Subcutaneous abdominal adipose tissue (tissue), 5 donors: ENCODE measurements at regions not wholly inside any gene's neighbourhood (a gene's known extent, or its start where the extent isn't known, plus 50 kb on each side); places are given as distances from the start of the nearest gene placed in this dataset.

Source experiments
- H3K27ac ChIP-seq: one replicate; pipeline ENCODE4 v1.7.0; 2013; ENCODE audit warnings: low read depth, mild to moderate bottlenecking, inconsistent platforms, low read length, moderate library complexity
- H3K27me3 ChIP-seq, 5 donors: one replicate each; pipeline ENCODE4 v1.7.0; 2013; ENCODE audit warnings: low read length in 5 of 5, inconsistent platforms in 1 of 5; ENCODE audit not compliant: control insufficient read depth in 5 of 5, insufficient read depth in 4 of 5
- H3K36me3 ChIP-seq, 5 donors: one replicate each; pipeline ENCODE4 v1.7.0; 2013; ENCODE audit warnings: low read length in 5 of 5; ENCODE audit not compliant: control insufficient read depth in 5 of 5, insufficient read depth in 5 of 5
- H3K4me1 ChIP-seq, 5 donors: one replicate each; pipeline ENCODE4 v1.7.0; 2013; ENCODE audit warnings: low read length in 5 of 5, mild to moderate bottlenecking in 3 of 5, moderate library complexity in 1 of 5; ENCODE audit not compliant: control insufficient read depth in 5 of 5, insufficient read depth in 5 of 5
- H3K4me3 ChIP-seq, 5 donors: one replicate each; pipeline ENCODE4 v1.7.0; 2013; ENCODE audit warnings: low read length in 5 of 5, low read depth in 1 of 5
- H3K9ac ChIP-seq, 5 donors: one replicate each; pipeline ENCODE4 v1.7.0; 2013; ENCODE audit warnings: low read length in 5 of 5, mild to moderate bottlenecking in 4 of 5, moderate library complexity in 3 of 5
- H3K9me3 ChIP-seq, 5 donors: one replicate each; pipeline ENCODE4 v1.7.0; 2013; ENCODE audit warnings: low read length in 5 of 5; ENCODE audit not compliant: control insufficient read depth in 5 of 5
- donor health status: healthy.
- donor health status: healthy.
- donor health status: healthy.
- donor health status: healthy.
- donor health status: healthy.

DNA sequence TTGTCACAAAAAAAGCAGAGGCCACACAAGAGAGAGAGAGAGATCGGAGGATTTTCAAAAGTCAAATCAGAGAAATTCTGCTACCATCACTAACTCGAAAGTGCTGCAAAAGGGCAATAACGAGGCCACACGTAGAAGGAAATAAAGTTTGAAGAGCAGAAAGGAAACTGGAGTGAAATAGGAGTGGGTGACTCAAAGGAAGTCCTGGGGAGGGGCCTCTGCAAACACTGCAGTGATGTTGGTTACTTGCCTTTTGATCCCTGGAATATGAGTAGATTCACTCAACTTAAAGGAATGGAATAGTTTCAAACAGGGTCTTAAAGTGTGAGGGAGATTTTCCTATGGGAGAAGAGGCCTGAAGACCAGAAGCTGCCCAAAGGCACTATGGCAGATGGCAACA, 663.4 kb upstream of the LCORL start:
- H3K9me3 ChIP-seq, result no peaks in the 10 kb centered on the region
- H3K27ac ChIP-seq, result no peak overlapping the region
- no peak overlapping the region for H3K9ac ChIP-seq
- H3K4me3 ChIP-seq, result no peak overlapping the region
- peaks cover 0 to 2% (median 0%) of the 10 kb centered on the region in 5 donors for H3K4me1 ChIP-seq
- H3K36me3 ChIP-seq, result no peaks in the 10 kb centered on the region
- no peaks in the 10 kb centered on the region for H3K27me3 ChIP-seq

DNA sequence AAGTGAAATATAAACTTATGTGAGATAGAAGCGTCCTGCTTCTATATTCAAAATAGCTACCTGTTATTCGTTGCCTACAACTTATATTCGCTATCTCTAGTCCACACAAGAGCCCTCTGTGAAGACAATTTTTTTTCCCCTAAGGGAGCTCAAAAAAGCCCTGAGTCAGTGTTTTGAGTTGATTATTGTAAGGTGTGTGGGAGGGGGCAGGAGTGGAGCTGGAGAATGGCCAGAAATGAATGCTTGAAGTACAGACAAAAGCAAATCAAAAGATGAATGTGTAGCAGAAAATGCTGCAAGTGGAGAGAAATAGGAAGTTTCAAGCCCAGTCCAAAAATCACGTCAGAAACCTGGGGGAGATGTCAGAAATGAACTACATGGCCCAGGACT, 655.0 kb upstream of the LCORL start:
- no peak overlapping the region for H3K27ac ChIP-seq
- H3K36me3 ChIP-seq, result no peaks in the 10 kb centered on the region
- H3K9me3 ChIP-seq, result no peaks in the 10 kb centered on the region
- H3K9ac ChIP-seq, result no peak overlapping the region
- H3K27me3 ChIP-seq, result no peaks in the 10 kb centered on the region
- H3K4me3 ChIP-seq, result no peak overlapping the region
- H3K4me1 ChIP-seq, result no peaks in the 10 kb centered on the region

DNA sequence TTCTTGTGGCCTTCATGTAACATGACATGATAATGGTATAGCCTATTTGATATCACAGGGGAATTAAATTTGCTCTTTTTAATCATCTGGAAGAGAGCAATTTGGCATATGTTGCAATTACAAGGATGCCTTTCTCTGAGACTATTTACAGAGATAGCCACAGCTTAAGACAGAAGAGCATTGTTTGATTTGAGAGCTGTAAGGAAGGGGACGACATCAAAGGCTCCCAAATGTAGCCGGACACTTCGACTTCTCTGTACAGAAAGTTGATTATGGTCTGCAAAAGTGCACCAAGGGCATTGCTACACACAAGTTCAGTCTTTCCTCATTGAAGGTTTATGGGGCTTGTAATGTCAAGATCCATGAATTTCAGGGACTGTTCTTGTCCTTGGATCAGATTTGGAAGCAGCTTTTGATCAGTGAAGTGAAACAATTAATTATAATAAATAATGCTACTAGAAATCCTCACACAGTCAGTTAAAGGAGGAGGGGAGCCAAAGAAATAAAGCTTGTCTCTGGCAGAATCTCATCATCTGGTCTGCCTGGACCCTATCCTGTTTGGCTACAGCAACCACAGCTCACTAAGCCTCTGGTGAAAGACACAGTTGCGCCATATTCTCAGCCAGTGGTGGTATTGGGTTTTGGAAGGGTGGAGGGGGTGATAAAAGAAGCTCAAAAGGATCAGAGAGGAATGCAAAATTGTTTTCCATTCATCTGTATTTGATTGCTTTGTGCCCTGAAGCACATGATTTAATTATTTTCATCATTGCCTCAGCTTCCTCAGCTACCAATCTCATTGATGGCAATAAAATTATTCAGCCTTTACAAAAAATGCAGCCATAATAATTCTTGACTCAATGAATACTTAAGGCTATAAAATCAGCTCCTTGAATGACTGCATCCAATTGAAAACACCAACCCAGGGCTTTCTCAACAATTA, 654.3 kb upstream of the LCORL start:
- Histone ChIP-seq H3K4me1 (no peaks in the 10 kb centered on the region), H3K36me3 (no peaks in the 10 kb centered on the region), H3K9me3 (no peaks in the 10 kb centered on the region), H3K27me3 (no peaks in the 10 kb centered on the region), H3K4me3 (no peak overlapping the region), H3K27ac (no peak overlapping the region), H3K9ac (no peak overlapping the region)

DNA sequence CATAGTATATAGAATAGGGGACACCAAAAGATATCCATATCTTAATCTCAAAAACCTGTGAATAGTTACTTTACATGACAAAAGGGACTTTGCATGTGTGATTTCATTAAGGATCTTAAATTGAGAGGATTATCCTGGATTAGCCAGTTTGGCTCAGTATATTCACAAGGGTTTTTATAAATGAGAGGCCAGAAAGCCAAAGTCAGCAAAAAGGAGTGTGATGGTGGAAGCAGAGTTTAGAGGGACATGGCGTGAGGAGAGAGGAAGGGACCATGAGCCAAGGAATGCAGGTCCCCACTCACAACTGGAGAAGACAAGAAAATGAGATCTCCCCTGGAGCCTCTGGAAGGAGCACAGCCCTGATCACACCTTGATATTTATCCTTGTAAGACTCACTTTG, 648.5 kb upstream of the LCORL start:
- Histone ChIP-seq H3K9me3 (no peaks in the 10 kb centered on the region), H3K27me3 (no peaks in the 10 kb centered on the region), H3K36me3 (no peaks in the 10 kb centered on the region), H3K4me3 (no peak overlapping the region), H3K9ac (no peak overlapping the region), H3K4me1 (no peaks in the 10 kb centered on the region), H3K27ac (no peak overlapping the region)

DNA sequence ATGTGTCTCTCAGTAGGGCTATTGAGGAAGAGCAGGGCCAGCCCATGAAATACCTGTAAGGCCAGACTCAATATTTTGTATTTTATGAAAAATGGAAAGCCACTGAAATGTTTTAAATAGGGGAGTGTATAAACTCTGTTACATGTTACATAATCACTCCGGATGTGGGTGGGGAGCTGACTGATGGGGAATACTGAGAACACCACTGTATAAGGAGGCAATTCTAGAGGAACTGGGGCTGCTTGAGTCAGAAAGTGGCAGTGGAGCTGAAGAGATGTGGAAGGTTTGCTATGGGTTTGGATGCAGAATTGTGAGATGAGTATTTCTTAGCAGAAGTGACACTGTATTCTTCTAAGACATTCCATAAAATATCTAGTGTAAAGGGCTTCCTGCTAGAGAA, 647.8 kb upstream of the LCORL start:
- Histone ChIP-seq H3K27me3 (no peaks in the 10 kb centered on the region), H3K4me1 (no peaks in the 10 kb centered on the region), H3K36me3 (no peaks in the 10 kb centered on the region), H3K9me3 (no peaks in the 10 kb centered on the region), H3K9ac (no peak overlapping the region), H3K4me3 (no peak overlapping the region), H3K27ac (no peak overlapping the region)

DNA sequence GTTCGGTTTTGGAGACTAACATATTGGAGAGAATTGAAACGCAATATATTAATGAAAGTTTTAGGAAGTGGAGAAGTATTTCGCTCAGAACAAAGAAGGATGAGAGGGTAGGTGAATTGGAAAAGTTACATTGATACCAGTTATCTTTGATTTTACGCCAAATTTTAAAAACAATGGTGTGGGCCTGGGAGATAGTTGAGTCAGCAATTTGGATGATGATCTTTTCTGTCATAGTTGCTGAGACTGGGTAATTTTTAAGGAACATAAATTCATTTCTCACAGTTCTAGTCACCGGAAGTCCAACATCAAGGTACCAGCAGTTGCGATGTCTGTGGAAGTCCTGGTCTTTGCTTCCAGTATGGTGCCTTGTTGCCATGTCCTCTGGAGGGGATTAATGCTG, 644.8 kb upstream of the LCORL start:
- H3K9ac ChIP-seq, result no peak overlapping the region
- no peaks in the 10 kb centered on the region for H3K4me1 ChIP-seq
- no peaks in the 10 kb centered on the region for H3K27me3 ChIP-seq
- no peak overlapping the region for H3K27ac ChIP-seq
- no peaks in the 10 kb centered on the region for H3K36me3 ChIP-seq
- no peaks in the 10 kb centered on the region for H3K9me3 ChIP-seq
- H3K4me3 ChIP-seq, result no peak overlapping the region

DNA sequence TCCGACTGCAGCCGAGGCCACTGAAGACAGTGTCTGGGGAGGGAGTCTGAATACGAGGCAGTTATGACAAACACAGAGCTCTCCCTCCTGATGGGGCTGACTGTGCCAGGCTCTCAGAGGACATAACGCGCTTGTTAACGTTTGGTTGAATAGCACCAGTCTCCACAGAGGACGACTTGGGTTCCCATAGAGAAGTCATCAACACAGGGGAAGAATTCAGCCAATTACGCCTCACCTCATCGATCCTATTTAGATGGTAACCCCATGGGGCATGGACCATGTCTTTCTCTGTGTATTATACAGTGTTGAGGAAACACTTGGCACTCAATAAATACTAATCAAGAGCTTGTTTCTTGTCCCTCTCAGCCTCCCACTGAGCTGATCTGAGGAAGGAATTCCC, 642.6 kb upstream of the LCORL start:
- H3K27ac ChIP-seq, result no peak overlapping the region
- no peak overlapping the region for H3K4me3 ChIP-seq
- no peaks in the 10 kb centered on the region for H3K4me1 ChIP-seq
- no peaks in the 10 kb centered on the region for H3K36me3 ChIP-seq
- H3K9ac ChIP-seq, result no peak overlapping the region
- no peaks in the 10 kb centered on the region for H3K9me3 ChIP-seq
- no peaks in the 10 kb centered on the region for H3K27me3 ChIP-seq

DNA sequence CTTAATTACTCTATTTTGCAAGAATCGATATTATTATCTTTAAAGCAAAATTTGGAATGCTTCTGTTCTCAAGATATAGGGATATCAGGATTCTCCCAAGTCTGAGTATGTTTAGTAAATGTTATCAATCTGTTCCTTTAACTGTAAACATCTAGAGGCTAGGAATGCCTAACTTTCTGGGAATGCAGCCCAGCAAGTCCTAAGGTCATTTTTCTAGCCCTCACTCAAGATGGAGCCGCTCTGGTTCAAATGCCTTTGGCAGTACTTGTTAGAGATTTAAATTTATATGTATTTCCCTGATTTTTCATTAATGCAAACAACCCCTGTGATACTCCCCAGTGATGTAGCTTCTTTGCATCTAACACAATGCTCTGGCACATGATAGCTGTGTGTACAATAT, 623.8 kb upstream of the LCORL start:
- H3K4me3 ChIP-seq, result no peak overlapping the region
- H3K9ac ChIP-seq, result no peak overlapping the region
- no peak overlapping the region for H3K27ac ChIP-seq
- H3K9me3 ChIP-seq, result peaks cover 0 to 3% (median 0%) of the 10 kb centered on the region in 5 donors
- H3K36me3 ChIP-seq, result no peaks in the 10 kb centered on the region
- H3K27me3 ChIP-seq, result no peaks in the 10 kb centered on the region
- H3K4me1 ChIP-seq, result peaks cover 0 to 6% (median 0%) of the 10 kb centered on the region in 5 donors

DNA sequence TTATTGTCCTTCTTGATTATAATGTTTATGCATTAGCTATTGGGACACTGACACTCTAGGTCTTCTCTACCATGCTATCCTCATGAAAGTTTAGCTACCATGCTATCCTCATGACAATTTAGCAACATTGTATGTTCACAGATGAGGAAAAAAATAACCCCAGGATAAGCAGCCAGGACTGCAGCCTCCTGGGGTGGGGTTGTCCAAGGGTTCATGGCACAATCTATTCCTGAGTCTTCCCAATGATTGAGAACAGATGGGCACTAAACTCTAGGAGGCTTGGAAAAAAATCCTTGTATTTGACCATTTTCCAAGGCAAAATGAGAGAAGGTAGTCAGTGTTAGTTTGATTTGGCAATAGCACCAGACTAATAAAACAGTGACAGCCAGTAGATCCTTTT, 619.8 kb upstream of the LCORL start:
- no peak overlapping the region for H3K27ac ChIP-seq
- no peaks in the 10 kb centered on the region for H3K27me3 ChIP-seq
- H3K9ac ChIP-seq, result no peak overlapping the region
- no peak overlapping the region for H3K4me3 ChIP-seq
- no peaks in the 10 kb centered on the region for H3K36me3 ChIP-seq
- H3K4me1 ChIP-seq, result peaks cover 0 to 6% (median 0%) of the 10 kb centered on the region in 5 donors
- no peaks in the 10 kb centered on the region for H3K9me3 ChIP-seq

DNA sequence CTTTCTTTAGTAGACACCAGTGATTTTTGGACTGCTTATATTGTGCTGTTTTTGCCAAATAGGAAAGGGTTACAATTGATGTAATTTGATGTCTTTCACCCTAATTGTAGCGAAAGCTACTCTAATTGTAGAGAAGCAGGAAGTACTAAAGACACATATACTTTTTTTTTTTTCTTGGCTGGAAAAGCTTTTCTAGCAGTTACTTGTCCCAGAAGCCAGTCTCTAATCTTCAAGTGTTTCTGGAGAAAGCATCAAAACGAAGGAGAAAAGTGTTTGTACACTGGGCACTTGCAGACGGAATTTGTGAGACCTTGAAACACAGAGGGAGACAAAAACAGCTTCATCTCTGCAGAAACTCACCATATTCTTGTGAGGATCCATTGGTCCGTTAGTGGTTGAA, 616.5 kb upstream of the LCORL start:
- no peak overlapping the region for H3K27ac ChIP-seq
- no peaks in the 10 kb centered on the region for H3K4me1 ChIP-seq
- no peaks in the 10 kb centered on the region for H3K9me3 ChIP-seq
- H3K36me3 ChIP-seq, result no peaks in the 10 kb centered on the region
- H3K4me3 ChIP-seq, result no peak overlapping the region
- no peaks in the 10 kb centered on the region for H3K27me3 ChIP-seq
- H3K9ac ChIP-seq, result no peak overlapping the region
